Endothelial cell of umbilical vein (primary cell): ENCODE measurements at regions not wholly inside any gene's neighbourhood (a gene's known extent, or its start where the extent isn't known, plus 50 kb on each side); places are given as distances from the start of the nearest gene placed in this dataset.

ENCODE experiments used
- BruUV-seq: library from RNA; stranded (reverse); fragments of 400-500 nt; replicated peaks from 2 replicates; lab custom pipeline; 2021; lab: Mats Ljungman, UMichigan
- CTCF ChIA-PET: fragments of 300-600, 350-600 bp; sonication (Branson Sonifier 250); formaldehyde crosslinking; loops from one replicate; lab custom pipeline; 2021; ENCODE audit warnings: antibody characterized with exemption, inconsistent platforms; lab: Charles Lee
- POLR2A ChIA-PET: fragments of 300-600, 350-600 bp; sonication (Branson Sonifier 250); formaldehyde crosslinking; loops from one replicate; lab custom pipeline; 2021; ENCODE audit warnings: antibody characterized with exemption, inconsistent platforms; lab: Charles Lee
- DNase-seq: peaks from one replicate; pipeline ENCODE4 v3.0.0-alpha.2; 2011; ENCODE audit warnings: low read depth, low spot score
- FAIRE-seq: peaks from 2 replicates; lab custom pipeline; 2011; peaks lifted over from hg19 to GRCh38; lab: Jason Lieb, UNC
- H2AFZ ChIP-seq: 2 replicates; pipeline ENCODE4 v1.6.0; 2012; ENCODE audit warnings: low read depth, low read length, control low read depth, inconsistent platforms
- H3K27ac ChIP-seq: 2 replicates; pipeline ENCODE4 v1.5.1; 2011; ENCODE audit warnings: low read depth, mild to moderate bottlenecking, control low read depth, low read length, moderate library complexity; ENCODE audit not compliant: insufficient read depth
- H3K27me3 ChIP-seq, 2 experiments: 2 replicates each; pipeline versions ENCODE4 v1.6.0 to v1.6.1; 2011; ENCODE audit warnings: low read length in 2 of 2, mixed read lengths in 1 of 2; ENCODE audit not compliant: control insufficient read depth in 2 of 2, insufficient read depth in 2 of 2
- H3K36me3 ChIP-seq, 2 experiments: 2 replicates in 1 of 2; 3 replicates in 1 of 2; pipeline ENCODE4 v1.5.1; 2011; ENCODE audit warnings: low read length in 2 of 2, mild to moderate bottlenecking in 1 of 2, moderate library complexity in 1 of 2; ENCODE audit not compliant: control insufficient read depth in 2 of 2, insufficient read depth in 2 of 2; ENCODE audit errors: extremely low read depth in 1 of 2
- H3K4me1 ChIP-seq: 3 replicates; pipeline ENCODE4 v1.5.1; 2011; ENCODE audit warnings: mild to moderate bottlenecking, low read length; ENCODE audit not compliant: control insufficient read depth, insufficient read depth; ENCODE audit errors: extremely low read depth
- H3K4me2 ChIP-seq: 2 replicates; pipeline ENCODE4 v1.6.1; 2011; ENCODE audit warnings: low read length, control low read depth, mixed read lengths; ENCODE audit not compliant: insufficient read depth
- H3K4me3 ChIP-seq, 3 experiments: fragments of 200-600 bp in 1 of 3; sonication (generic), shearing (Covaris generic) in 1 of 3; replicated peaks in 1 of 3; 2 replicates each; pipeline ENCODE4 v1.5.1; 2011 to 2016; ENCODE audit warnings: control low read depth in 3 of 3, low read length in 3 of 3, mild to moderate bottlenecking in 2 of 3, inconsistent platforms in 1 of 3, low read depth in 1 of 3, moderate library complexity in 1 of 3; ENCODE audit not compliant: insufficient read depth in 1 of 3
- H3K79me2 ChIP-seq: 2 replicates; pipeline ENCODE4 v1.6.0; 2012; ENCODE audit warnings: low read length, inconsistent platforms; ENCODE audit not compliant: control insufficient read depth, insufficient read depth
- H3K9ac ChIP-seq: replicated peaks from 2 replicates; pipeline ENCODE3; 2011; ENCODE audit warnings: low read length, control low read depth; ENCODE audit not compliant: insufficient read depth; ENCODE audit errors: extremely low read depth
- H3K9me1 ChIP-seq: replicated peaks from 3 replicates; pipeline ENCODE4 v1.6.0; 2011; ENCODE audit warnings: mild to moderate bottlenecking, low read length; ENCODE audit not compliant: control insufficient read depth, insufficient read depth; ENCODE audit errors: extremely low read depth
- H3K9me3 ChIP-seq: replicated peaks from 2 replicates; pipeline ENCODE4 v1.5.1; 2012; ENCODE audit warnings: low read length, inconsistent platforms; ENCODE audit not compliant: control insufficient read depth, insufficient read depth
- H4K20me1 ChIP-seq: replicated peaks from 2 replicates; pipeline ENCODE3; 2011; ENCODE audit warnings: mild to moderate bottlenecking, low read length; ENCODE audit not compliant: control insufficient read depth, insufficient read depth; ENCODE audit errors: extremely low read depth
- CTCF ChIP-seq, 2 donors: IDR thresholded peaks; 1 replicate in 1 of 2; 2 replicates in 1 of 2; pipeline ENCODE4 v1.5.1; 2011; ENCODE audit warnings: low read length in 2 of 2, mild to moderate bottlenecking in 2 of 2, moderate library complexity in 2 of 2, control low read depth in 1 of 2, inconsistent platforms in 1 of 2, low read depth in 1 of 2; ENCODE audit not compliant: insufficient read depth in 1 of 2; ENCODE audit errors: extremely low read depth in 1 of 2
- EZH2 ChIP-seq: IDR thresholded peaks from 2 replicates; pipeline ENCODE4 v1.6.1; 2012; ENCODE audit warnings: borderline replicate concordance, low read depth, mild to moderate bottlenecking, moderate library complexity, low read length, inconsistent platforms; ENCODE audit not compliant: severe bottlenecking
- FOS ChIP-seq: IDR thresholded peaks from 2 replicates; pipeline ENCODE4 v1.6.1; 2011; ENCODE audit warnings: mild to moderate bottlenecking, low read length, moderate library complexity, borderline replicate concordance; ENCODE audit not compliant: insufficient read depth
- GATA2 ChIP-seq: IDR thresholded peaks from 2 replicates; pipeline ENCODE4 v1.7.0; 2011; ENCODE audit warnings: low read depth, mild to moderate bottlenecking, moderate library complexity, mixed read lengths, low read length; ENCODE audit not compliant: insufficient read length, insufficient read depth
- JUN ChIP-seq: IDR thresholded peaks from 2 replicates; pipeline ENCODE4 v1.6.1; 2011; ENCODE audit warnings: borderline replicate concordance, low read depth; ENCODE audit not compliant: insufficient read length, insufficient read depth
- MAX ChIP-seq: IDR thresholded peaks from 2 replicates; pipeline ENCODE4 v1.6.1; 2011; ENCODE audit not compliant: insufficient read depth, insufficient read length
- MYC ChIP-seq: IDR thresholded peaks from one replicate; pipeline ENCODE4 v1.6.1; 2011; ENCODE audit warnings: mild to moderate bottlenecking, low read depth, low read length
- POLR2A ChIP-seq: IDR thresholded peaks from 2 replicates; pipeline ENCODE4 v1.6.1; 2012; ENCODE audit warnings: low read depth, mild to moderate bottlenecking, control low read depth, low read length
- POLR2AphosphoS5 ChIP-seq: IDR thresholded peaks from 2 replicates; pipeline ENCODE4 v1.6.1; 2012; ENCODE audit warnings: low read depth, mild to moderate bottlenecking, control low read depth, low read length, moderate library complexity; ENCODE audit not compliant: insufficient read depth
- dilution Hi-C: fragments of 300-500 bp; cut with MboI; formaldehyde crosslinking; loops from one replicate; pipeline ENCODE4 v1.15.0; 2019; ENCODE audit warnings: low sequenced_read_pairs; ENCODE audit not compliant: extremely low pct_ligation_motif_present
- intact Hi-C: fragments of 100-400 bp; cut with micrococcal nuclease; formaldehyde crosslinking; loops from one replicate; pipeline ENCODE4 v1.10.0; 2022

GRCh38 chr4:186930024-186930423 lies 206.4 kb upstream of the FAT1 start:
- ChIA-PET CTCF (no interaction called here), POLR2A (no interaction called here)
- no peak overlapping the region for H3K4me2 ChIP-seq

GRCh38 chr4:186931519-186931918 lies 207.9 kb upstream of the FAT1 start:
- Histone ChIP-seq H3K27me3 (no peaks in the 10 kb centered on the region), H3K9me3 (no peaks in the 10 kb centered on the region), H3K4me1 (no peaks in the 10 kb centered on the region), H3K9ac (no peak overlapping the region), H3K36me3 (no peaks in the 10 kb centered on the region), H3K79me2 (no peaks in the 10 kb centered on the region), H3K4me2 (no peak overlapping the region), H4K20me1 (no peaks in the 10 kb centered on the region), H3K9me1 (no peaks in the 10 kb centered on the region), H2AFZ (no peak overlapping the region), H3K4me3 (no peak overlapping the region), H3K27ac (no peak overlapping the region)
- ChIA-PET CTCF (no interaction called here), POLR2A (no interaction called here)
- BruUV-seq, result no TSS peak
- DNase-seq, result no peak
- intact Hi-C loops, result no loop called here
- TF ChIP-seq GATA2 (no peak), POLR2AphosphoS5 (no peak), JUN (no peak), CTCF (IDR thresholded peaks at IDR 0.05; ENCODE audit: extremely low read depth in 1 of 2, insufficient read depth in 1 of 2, low read depth in 1 of 2, low read length in 2 of 2) (no peak), POLR2A (no peak), EZH2 (no peak), FOS (no peak), MAX (no peak), MYC (no peak)
- FAIRE-seq, result no peak
- dilution Hi-C loops, result no loop called here

More at GRCh38 chr4:186930024-186930423, 206.4 kb upstream of the FAT1 start:
- Histone ChIP-seq H4K20me1 (no peaks in the 10 kb centered on the region), H3K9me1 (no peaks in the 10 kb centered on the region), H3K27ac (no peak overlapping the region), H3K9ac (no peak overlapping the region), H3K4me3 (no peak overlapping the region), H3K79me2 (no peaks in the 10 kb centered on the region), H3K4me1 (no peaks in the 10 kb centered on the region), H3K36me3 (no peaks in the 10 kb centered on the region), H3K27me3 (no peaks in the 10 kb centered on the region), H2AFZ (no peak overlapping the region), H3K9me3 (no peaks in the 10 kb centered on the region)
- DNase-seq (no peak), FAIRE-seq (no peak)
- intact Hi-C loops, result no loop called here
- no peak for TF ChIP-seq FOS
- no TSS peak for BruUV-seq
- dilution Hi-C loops, result no loop called here
